ENCODE measurements at regions not wholly inside any gene's neighbourhood (a gene's known extent, or its start where the extent isn't known, plus 50 kb on each side); places are given as distances from the start of the nearest gene placed in this dataset.

GRCh38 chr2:59296279-59296678, 1055.2 kb upstream of the FANCL start:
- Histone ChIP-seq H3K9me2 (replicated peaks; ENCODE audit: insufficient read depth, low read length) (no peaks in the 10 kb centered on the region), H3K4me3 (ENCODE audit: insufficient read depth, low read length, poor library complexity, severe bottlenecking) (no peak overlapping the region), H3K4me2 (ENCODE audit: low read depth, low read length, poor library complexity, severe bottlenecking) (no peak overlapping the region), H3K9me3 (ENCODE audit: insufficient read depth, low read length) (no peaks in the 10 kb centered on the region), H3K36me3 (ENCODE audit: low read length) (no peaks in the 10 kb centered on the region), H2AFZ (ENCODE audit: low read depth, low read length, severe bottlenecking) (no peak overlapping the region), H3K79me2 (ENCODE audit: insufficient read depth, low read length) (no peaks in the 10 kb centered on the region), H3K27me3 (ENCODE audit: low read length) (no peaks in the 10 kb centered on the region), H3K27ac (ENCODE audit: low read depth, low read length) (no peak overlapping the region), H4K20me1 (ENCODE audit: low read depth, low read length) (no peaks in the 10 kb centered on the region), H3F3A (ENCODE audit: insufficient read depth) (no peaks in the 10 kb centered on the region), H3K9ac (ENCODE audit: low read length) (no peak overlapping the region)
- TF ChIP-seq EZH2phosphoT487 (conservative IDR thresholded peaks at IDR 0.05; ENCODE audit: low read length), result no peak

GRCh38 chr2:59295524-59296162, 1054.5 kb upstream of the FANCL start:
- H3K4me3 ChIP-seq (ENCODE audit: insufficient read depth, low read length, poor library complexity, severe bottlenecking), result no peak overlapping the region
- no peak overlapping the region for H3K4me2 ChIP-seq (ENCODE audit: low read depth, low read length, poor library complexity, severe bottlenecking)
- no peaks in the 10 kb centered on the region for H3K36me3 ChIP-seq (ENCODE audit: low read length)
- H3K79me2 ChIP-seq (ENCODE audit: insufficient read depth, low read length), result no peaks in the 10 kb centered on the region
- TF ChIP-seq CTCF (IDR thresholded peaks at IDR 0.05; ENCODE audit: insufficient read depth, low read length, poor library complexity, severe bottlenecking), result no peak
- TF ChIP-seq EZH2phosphoT487 (conservative IDR thresholded peaks at IDR 0.05; ENCODE audit: low read length), result no peak
- no peak overlapping the region for H3K27ac ChIP-seq (ENCODE audit: low read depth, low read length)
- H4K20me1 ChIP-seq (ENCODE audit: low read depth, low read length), result no peaks in the 10 kb centered on the region
- no peaks in the 10 kb centered on the region for H3K9me3 ChIP-seq (ENCODE audit: insufficient read depth, low read length)
- H3K27me3 ChIP-seq (ENCODE audit: low read length), result no peaks in the 10 kb centered on the region
- no peaks in the 10 kb centered on the region for H3K9me2 ChIP-seq (replicated peaks; ENCODE audit: insufficient read depth, low read length)
- H3F3A ChIP-seq (ENCODE audit: insufficient read depth), result no peaks in the 10 kb centered on the region
- no peak overlapping the region for H3K9ac ChIP-seq (ENCODE audit: low read length)
- no peak overlapping the region for H2AFZ ChIP-seq (ENCODE audit: low read depth, low read length, severe bottlenecking)

- no peaks in the 10 kb centered on the region for H4K20me1 ChIP-seq (ENCODE audit: low read depth, low read length)
- no peak overlapping the region for H3K4me2 ChIP-seq (ENCODE audit: low read depth, low read length, poor library complexity, severe bottlenecking)
- TF ChIP-seq CTCF (IDR thresholded peaks at IDR 0.05; ENCODE audit: insufficient read depth, low read length, poor library complexity, severe bottlenecking) (no peak), EZH2phosphoT487 (conservative IDR thresholded peaks at IDR 0.05; ENCODE audit: low read length) (no peak)
- no peak overlapping the region for H3K27ac ChIP-seq (ENCODE audit: low read depth, low read length)
- no peak overlapping the region for H3K4me3 ChIP-seq (ENCODE audit: insufficient read depth, low read length, poor library complexity, severe bottlenecking)
- H3F3A ChIP-seq (ENCODE audit: insufficient read depth), result no peaks in the 10 kb centered on the region
- no peaks in the 10 kb centered on the region for H3K9me2 ChIP-seq (replicated peaks; ENCODE audit: insufficient read depth, low read length)
- H3K36me3 ChIP-seq (ENCODE audit: low read length), result no peaks in the 10 kb centered on the region
- no peak overlapping the region for H3K9ac ChIP-seq (ENCODE audit: low read length)
- no peaks in the 10 kb centered on the region for H3K79me2 ChIP-seq (ENCODE audit: insufficient read depth, low read length)
- no peaks in the 10 kb centered on the region for H3K9me3 ChIP-seq (ENCODE audit: insufficient read depth, low read length)
- no peaks in the 10 kb centered on the region for H3K27me3 ChIP-seq (ENCODE audit: low read length)
- H2AFZ ChIP-seq (ENCODE audit: low read depth, low read length, severe bottlenecking), result no peak overlapping the region
Observed at GRCh38 chr2:59288771-59289170, 1047.6 kb upstream of the FANCL start.

- Histone ChIP-seq H3K4me3 (ENCODE audit: insufficient read depth, low read length, poor library complexity, severe bottlenecking) (no peak overlapping the region), H3F3A (ENCODE audit: insufficient read depth) (no peaks in the 10 kb centered on the region), H3K9me2 (replicated peaks; ENCODE audit: insufficient read depth, low read length) (no peaks in the 10 kb centered on the region), H3K4me2 (ENCODE audit: low read depth, low read length, poor library complexity, severe bottlenecking) (no peak overlapping the region), H3K9me3 (ENCODE audit: insufficient read depth, low read length) (no peaks in the 10 kb centered on the region), H3K79me2 (ENCODE audit: insufficient read depth, low read length) (no peaks in the 10 kb centered on the region), H3K27me3 (ENCODE audit: low read length) (no peaks in the 10 kb centered on the region), H4K20me1 (ENCODE audit: low read depth, low read length) (no peaks in the 10 kb centered on the region; the same call in 1 of the 2 replicates), H3K27ac (ENCODE audit: low read depth, low read length) (no peak overlapping the region), H2AFZ (ENCODE audit: low read depth, low read length, severe bottlenecking) (no peak overlapping the region), H3K9ac (ENCODE audit: low read length) (no peak overlapping the region), H3K36me3 (ENCODE audit: low read length) (no peaks in the 10 kb centered on the region)
- TF ChIP-seq CTCF (IDR thresholded peaks at IDR 0.05; ENCODE audit: insufficient read depth, low read length, poor library complexity, severe bottlenecking), result no peak
- TF ChIP-seq EZH2phosphoT487 (conservative IDR thresholded peaks at IDR 0.05; ENCODE audit: low read length), result no peak
Observed at GRCh38 chr2:59282374-59283057, 1041.4 kb upstream of the FANCL start.
